Thoracic aorta (tissue), 2 donors: ENCODE measurements at regions not wholly inside any gene's neighbourhood (a gene's known extent, or its start where the extent isn't known, plus 50 kb on each side); places are given as distances from the start of the nearest gene placed in this dataset.

Experiments
- ATAC-seq: fragments of 150-250 bp; one replicate; pipeline ENCODE4 v1.8.0; 2017; ENCODE audit warnings: low read depth; ENCODE audit not compliant: insufficient number of reproducible peaks, low FRiP score
- DNase-seq: peaks from one replicate; pipeline ENCODE4 v3.0.0-alpha.2; 2020; ENCODE audit warnings: low spot score
- H3K27ac ChIP-seq, 2 donors: fragments of 200-600 bp; sonication (generic); 1 replicate in 1 of 2; 2 replicates in 1 of 2; pipeline ENCODE4 v1.5.1; 2016; ENCODE audit warnings: mild to moderate bottlenecking in 2 of 2, moderate library complexity in 2 of 2
- H3K27me3 ChIP-seq: fragments of 200-600 bp; sonication (generic); replicated peaks from 2 replicates; pipeline ENCODE4 v1.6.0; 2016; ENCODE audit warnings: mild to moderate bottlenecking; ENCODE audit not compliant: insufficient read depth
- H3K36me3 ChIP-seq: fragments of 200-600 bp; sonication (generic); one replicate; pipeline ENCODE4 v1.5.1; 2016
- H3K4me1 ChIP-seq, 2 donors: fragments of 200-600 bp; sonication (generic); 1 replicate in 1 of 2; 2 replicates in 1 of 2; pipeline versions ENCODE4 v1.5.1 to v1.6.0; 2016; ENCODE audit warnings: low read depth in 2 of 2, mild to moderate bottlenecking in 1 of 2; ENCODE audit not compliant: control insufficient read depth in 1 of 2
- H3K4me3 ChIP-seq: fragments of 200-600 bp; sonication (generic); 2 replicates; pipeline ENCODE4 v1.5.1; 2016; ENCODE audit warnings: mild to moderate bottlenecking
- H3K9me3 ChIP-seq: fragments of 200-600 bp; sonication (generic); 2 replicates; pipeline ENCODE4 v1.5.1; 2016
- CTCF ChIP-seq: fragments of 200-600 bp; sonication (generic); IDR thresholded peaks from one replicate; pipeline ENCODE4 v1.5.1; 2019; ENCODE audit warnings: antibody characterized with exemption

- Histone ChIP-seq H3K4me3 (no peak overlapping the region), H3K27ac (no peak overlapping the region), H3K9me3 (no peaks in the 10 kb centered on the region), H3K36me3 (no peaks in the 10 kb centered on the region), H3K27me3 (no peaks in the 10 kb centered on the region), H3K4me1 (no peaks in the 10 kb centered on the region)
- no peak for TF ChIP-seq CTCF
- no peak for ATAC-seq
- DNase-seq: no peak
These were observed 879.5 kb downstream of the SORCS1 start for GRCh38 chr10:106284802-106285587.

- Histone ChIP-seq H3K27me3 (no peaks in the 10 kb centered on the region), H3K4me3 (no peak overlapping the region), H3K9me3 (no peaks in the 10 kb centered on the region), H3K27ac (no peak overlapping the region), H3K4me1 (no peaks in the 10 kb centered on the region), H3K36me3 (no peaks in the 10 kb centered on the region)
- no peak for DNase-seq
- no peak for ATAC-seq
- TF ChIP-seq CTCF: no peak
These were observed 883.5 kb downstream of the SORCS1 start for GRCh38 chr10:106280896-106281460.

GRCh38 chr10:106278383-106278782 is 886.1 kb downstream of the SORCS1 start:
- Histone ChIP-seq H3K4me3 (no peak overlapping the region), H3K9me3 (no peaks in the 10 kb centered on the region)
- no peak for ATAC-seq

DNA sequence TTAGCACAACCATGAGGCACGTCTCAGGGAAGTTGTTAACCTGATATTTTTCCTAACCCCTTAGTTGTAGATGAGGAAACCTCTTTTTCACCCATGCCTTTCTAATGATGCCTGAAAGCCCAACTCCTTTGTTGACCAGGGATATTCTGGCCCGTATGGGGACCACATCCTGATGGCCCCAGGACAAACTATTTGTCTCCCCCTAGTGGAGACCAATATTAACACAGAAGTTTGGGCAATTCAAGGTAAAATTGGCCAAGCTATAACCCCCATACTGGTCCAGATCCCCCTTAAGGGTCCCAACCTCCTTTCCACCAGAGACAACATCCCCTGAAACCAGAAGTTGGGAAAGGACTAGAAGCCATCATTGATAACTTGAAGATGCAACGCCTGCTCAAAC is 893.3 kb downstream of the SORCS1 start:
- Histone ChIP-seq H3K27ac (no peak overlapping the region), H3K4me1 (no peaks in the 10 kb centered on the region), H3K9me3 (no peaks in the 10 kb centered on the region), H3K4me3 (no peak overlapping the region), H3K27me3 (no peaks in the 10 kb centered on the region), H3K36me3 (no peaks in the 10 kb centered on the region)
- no peak for TF ChIP-seq CTCF
- ATAC-seq (no peak), DNase-seq (no peak)

More at GRCh38 chr10:106278383-106278782, 886.1 kb downstream of the SORCS1 start:
- no peak overlapping the region for H3K27ac ChIP-seq
- H3K36me3 ChIP-seq: no peaks in the 10 kb centered on the region
- TF ChIP-seq CTCF: no peak
- H3K4me1 ChIP-seq: no peaks in the 10 kb centered on the region
- no peak for DNase-seq
- no peaks in the 10 kb centered on the region for H3K27me3 ChIP-seq

DNA sequence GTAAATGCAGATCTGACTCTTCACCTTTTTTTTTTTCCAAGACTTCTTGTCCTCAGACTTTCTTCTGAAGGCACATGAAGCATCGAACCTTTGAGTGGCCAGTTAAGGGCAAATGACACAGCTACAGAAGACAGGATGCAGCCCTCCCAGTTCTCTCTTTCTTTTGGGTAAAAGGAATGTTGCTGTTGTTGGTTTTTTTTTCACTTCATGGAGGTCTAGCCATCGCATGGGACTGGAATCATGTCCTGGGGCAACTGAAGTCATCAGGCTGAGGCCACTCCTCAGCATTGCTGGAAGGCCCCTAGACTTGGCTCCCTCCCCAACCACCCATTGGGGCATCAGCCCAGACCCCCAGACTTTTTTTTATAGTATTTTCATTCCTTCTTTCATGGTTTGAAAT is 896.5 kb downstream of the SORCS1 start:
- ATAC-seq: no peak
- no peaks in the 10 kb centered on the region for H3K27me3 ChIP-seq
- DNase-seq: no peak
- H3K36me3 ChIP-seq: no peaks in the 10 kb centered on the region
- H3K4me1 ChIP-seq: no peaks in the 10 kb centered on the region
- TF ChIP-seq CTCF: no peak
- H3K9me3 ChIP-seq: no peaks in the 10 kb centered on the region
- no peak overlapping the region for H3K4me3 ChIP-seq
- no peak overlapping the region for H3K27ac ChIP-seq
